ENCODE measurements at regions not wholly inside any gene's neighbourhood (a gene's known extent, or its start where the extent isn't known, plus 50 kb on each side); places are given as distances from the start of the nearest gene placed in this dataset.
"Not testable (repeated sequence)": the region's sequence is repeated elsewhere in the genome, so short reads cannot be mapped to it uniquely, and the experiment has no call there.

DNA sequence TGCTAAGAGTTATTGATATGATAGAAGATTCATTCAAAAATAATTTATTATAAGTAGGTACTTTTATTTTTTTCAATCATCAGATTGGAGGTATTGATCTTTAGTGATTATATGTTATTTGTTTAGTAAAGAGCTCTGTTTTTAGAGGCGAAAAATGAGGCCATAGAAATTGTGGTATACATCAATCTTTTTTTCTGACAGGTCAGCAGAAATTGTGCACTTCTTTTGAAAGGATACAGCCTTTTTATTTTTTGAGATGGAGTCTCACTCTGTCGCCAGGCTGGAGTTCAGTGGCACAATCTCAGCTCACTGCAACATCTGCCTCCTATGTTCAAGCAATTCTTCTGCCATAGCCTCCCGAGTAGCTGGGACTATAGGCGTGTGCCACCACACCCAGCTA is 292.1 kb downstream of the BAMBI start:
- DNase-seq = no peak

DNA sequence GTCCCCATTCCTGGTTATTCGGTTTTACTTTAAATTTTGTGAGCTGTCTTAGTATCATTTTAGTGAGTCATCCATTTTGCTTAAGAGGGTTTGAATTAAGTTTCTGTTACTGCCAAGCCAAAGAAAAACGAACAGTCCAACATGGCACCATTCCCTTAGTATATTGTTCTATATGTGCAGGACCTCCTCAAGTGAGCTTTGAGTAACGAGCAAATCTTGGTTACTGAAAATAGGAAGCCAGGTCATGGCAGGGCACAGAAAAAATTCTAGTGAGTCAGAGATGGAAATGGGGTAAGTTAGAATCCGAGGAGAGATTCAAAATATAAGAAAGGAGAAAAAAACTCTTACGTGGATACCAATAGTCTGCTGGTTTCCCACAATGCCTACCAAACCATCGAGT is 292.9 kb downstream of the BAMBI start:
- DNase-seq = no peak

DNA sequence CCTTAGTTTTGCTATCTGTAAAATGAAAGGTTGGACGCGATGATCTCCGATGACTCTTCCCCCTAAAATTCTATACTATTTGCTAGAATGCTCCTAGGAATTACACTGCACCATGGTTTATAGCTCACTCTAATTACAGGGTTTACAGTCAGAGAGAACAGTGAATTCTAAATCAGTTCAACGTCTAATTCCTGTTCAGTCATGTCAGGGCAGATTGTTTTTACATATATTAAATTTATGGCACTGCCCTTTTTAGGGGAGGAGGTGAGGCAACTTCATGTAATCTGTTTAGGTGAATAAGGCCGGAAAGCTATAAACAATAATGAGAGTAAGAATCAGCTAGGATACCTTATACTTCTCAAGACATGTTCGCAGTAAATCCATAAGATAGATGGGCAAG is 293.9 kb downstream of the BAMBI start:
- DNase-seq = no peak

DNA sequence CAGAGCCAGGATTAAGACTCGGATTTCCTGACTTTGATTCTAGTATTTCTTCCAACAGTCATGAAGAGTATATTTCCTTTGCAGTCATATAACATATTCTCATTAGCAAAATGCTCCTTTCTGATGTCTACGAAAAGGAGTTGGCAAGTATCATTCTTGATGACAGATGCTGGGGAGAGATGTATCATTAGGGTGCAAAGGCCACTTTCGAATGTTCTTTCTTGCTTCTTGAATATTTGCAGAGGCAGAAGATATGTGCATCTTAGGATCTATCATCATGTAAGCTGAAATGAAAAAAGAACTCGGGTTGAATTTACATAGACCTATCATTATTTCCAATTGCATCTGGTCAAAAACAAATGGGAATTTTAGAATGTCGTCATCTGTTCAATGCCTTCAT is 294.4 kb downstream of the BAMBI start:
- DNase-seq = no peak

DNA sequence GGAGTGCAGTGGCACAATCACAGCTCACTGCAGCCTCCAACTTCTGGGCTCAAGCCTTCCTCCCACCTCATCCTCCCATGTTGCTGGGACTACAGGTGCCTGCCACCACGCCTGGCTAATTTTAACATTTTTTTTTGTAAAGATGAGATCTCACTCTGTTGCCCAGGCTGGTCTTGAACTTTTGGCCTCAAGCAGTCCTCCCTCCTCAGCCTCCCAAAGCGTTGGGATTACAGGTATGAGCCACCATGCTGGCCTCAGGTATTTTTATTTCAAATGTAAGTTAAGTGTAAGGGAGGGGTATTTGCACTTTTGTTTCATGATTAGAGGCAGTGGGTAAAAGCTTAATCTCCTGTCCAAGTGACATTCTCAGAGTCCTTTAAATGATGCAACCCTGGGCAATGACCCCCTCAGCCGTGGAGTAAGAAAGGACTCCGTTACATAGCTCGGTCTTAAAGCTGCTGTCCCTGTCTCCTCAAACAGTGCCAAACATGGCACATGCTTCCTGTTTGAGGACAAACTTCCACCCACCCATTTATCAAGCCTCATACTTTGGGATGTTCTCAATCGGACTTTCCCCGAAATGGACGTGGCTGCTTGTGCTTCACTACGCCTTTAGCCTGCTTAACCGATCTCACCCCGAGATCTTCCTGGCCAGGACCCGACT is 296.1 kb downstream of the BAMBI start:
- no peak for DNase-seq

DNA sequence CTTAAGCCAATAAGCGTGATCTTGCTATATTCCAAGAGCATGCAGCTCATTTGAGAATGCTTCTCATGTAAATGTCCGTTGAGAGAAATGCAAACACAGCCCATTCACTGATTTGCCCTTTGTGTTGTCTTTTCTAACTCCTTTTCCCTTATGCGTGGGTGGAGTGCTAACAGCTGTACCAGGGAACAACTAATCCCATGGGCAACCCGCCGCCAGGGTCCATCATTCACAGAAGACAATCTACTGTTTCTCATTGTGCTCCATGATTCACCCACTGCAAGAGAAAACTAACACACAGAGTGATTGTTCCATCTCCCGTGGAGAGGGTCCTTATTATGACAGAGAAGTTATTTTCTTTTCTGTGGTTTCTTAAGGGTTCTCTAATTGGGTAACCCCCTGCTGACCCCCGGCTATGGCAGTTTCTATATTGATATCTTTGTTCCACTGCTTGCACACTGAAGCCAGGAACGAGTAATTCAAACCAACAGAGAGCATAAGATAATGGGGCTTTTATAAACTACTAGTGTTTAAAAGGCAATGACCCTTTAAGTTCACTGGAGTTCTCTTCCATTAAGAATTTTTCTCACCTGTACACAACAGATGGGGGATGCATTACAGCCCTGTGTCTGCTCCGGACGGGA is 298.7 kb downstream of the BAMBI start:
- no peak for DNase-seq

DNA sequence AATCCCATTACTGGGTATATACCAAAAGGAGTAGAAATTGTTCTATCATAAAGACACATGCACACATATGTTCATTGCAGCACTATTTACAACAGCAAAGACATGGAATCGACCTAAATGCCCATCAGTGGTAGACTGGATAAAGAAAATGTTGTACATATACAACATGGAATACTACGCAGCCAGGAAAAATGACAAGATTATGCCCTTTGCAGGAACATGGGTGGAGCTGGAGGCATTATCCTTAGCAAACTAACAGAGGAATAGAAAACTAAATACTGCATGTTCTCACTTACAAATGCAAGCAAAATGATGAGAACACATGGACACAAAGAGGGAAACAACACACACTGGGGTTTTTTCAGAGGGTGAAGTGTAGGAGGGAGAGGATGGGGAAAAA is 300.2 kb downstream of the BAMBI start:
- no peak for DNase-seq

DNA sequence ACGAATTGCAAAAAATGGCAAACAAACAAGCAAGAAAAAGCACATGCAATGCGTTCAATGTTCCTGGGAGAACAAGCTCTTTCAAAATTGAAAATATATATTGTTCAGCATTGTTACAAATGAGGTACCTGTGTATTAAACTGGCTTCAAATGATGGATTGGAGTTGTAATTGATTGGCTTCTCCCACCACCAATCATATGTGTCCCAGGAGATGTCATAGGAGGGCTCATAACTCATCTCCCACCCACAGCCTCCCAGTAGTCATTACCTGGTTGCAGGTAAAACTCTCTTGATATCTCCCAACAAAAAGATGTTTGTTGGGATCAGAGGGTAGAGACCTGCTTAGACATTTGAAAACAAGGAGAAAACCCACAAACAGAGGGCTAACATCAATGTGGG is 302.9 kb downstream of the BAMBI start:
- DNase-seq = no peak

DNA sequence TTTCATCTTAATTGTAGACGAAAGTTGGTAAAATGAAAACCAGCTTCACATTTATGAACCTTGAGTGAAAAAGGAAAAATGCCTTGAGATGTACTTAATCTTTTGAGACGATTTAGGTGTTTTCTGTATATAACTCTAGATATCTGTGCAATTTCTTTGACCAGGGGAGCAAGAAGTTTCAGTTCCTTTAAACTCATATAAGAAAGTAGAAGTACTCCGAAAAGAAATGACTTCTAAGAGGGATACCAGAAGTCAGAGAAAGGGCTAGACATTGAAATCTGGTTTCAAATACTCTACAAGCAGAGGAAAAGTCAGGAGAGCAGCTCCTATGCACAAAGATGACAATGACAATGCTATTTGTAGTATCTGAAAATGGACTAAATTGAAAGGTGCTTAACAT is 303.7 kb downstream of the BAMBI start:
- DNase-seq = no peak

DNA sequence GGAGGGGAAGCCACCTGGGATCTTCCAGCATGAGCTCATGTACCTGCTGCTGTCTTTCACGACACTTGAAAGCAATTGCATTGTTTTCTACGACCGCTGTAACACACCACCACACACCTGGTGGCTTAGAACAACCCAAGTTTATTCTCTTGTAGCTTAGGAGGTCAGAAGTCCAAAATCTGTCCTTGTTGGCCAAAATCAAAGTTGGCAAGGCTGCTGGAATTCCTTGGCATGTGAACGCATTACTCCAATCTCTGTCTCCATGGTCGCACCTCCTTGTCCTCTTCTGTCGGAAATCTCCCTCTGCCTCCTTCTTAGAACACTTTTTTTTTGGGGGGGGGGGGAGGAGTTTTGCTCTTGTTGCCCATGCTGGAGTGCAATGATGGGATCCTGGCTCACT is 305.7 kb downstream of the BAMBI start:
- DNase-seq = no peak

DNA sequence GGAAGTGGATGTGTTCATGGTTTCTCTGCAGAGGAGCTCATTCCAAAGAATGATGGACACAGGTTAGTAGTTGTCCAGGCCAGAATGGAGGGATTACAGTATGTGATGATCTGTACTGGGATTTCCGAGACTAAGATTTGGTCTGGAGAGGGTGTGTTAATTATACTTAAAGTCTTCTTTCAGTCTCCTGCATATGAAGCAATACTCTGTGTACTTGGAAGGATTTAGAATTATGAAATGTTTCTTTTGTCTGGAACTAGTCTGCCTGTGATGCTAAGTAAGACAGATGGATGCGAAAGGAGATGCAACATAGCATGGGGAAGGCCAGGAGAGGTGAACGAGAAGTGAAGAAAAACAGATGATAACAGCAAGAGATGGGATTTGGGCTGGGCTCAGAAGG is 305.1 kb upstream of the LYZL1 start:
- DNase-seq = no peak

DNA sequence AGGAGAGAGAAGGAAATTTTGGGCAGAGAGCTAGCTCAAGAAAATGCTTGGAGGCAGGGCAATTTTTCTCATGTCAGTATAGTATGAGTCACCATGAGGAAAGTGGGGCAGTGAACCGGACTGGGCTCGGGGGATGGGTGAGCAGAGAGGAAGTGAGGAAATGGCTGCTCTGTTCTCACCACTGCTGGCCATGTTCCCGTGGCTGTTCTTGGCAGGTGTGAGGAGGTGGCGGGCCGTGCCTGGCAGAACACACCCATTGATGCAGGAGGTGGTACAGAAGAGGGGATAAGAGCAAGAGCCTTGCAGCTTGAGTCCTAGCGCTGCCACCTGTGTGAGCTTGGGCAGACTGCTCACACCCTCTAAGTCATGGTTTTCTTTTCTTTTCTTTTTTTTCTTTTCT is 304.4 kb upstream of the LYZL1 start:
- peak; percentile 45 for DNase-seq

DNA sequence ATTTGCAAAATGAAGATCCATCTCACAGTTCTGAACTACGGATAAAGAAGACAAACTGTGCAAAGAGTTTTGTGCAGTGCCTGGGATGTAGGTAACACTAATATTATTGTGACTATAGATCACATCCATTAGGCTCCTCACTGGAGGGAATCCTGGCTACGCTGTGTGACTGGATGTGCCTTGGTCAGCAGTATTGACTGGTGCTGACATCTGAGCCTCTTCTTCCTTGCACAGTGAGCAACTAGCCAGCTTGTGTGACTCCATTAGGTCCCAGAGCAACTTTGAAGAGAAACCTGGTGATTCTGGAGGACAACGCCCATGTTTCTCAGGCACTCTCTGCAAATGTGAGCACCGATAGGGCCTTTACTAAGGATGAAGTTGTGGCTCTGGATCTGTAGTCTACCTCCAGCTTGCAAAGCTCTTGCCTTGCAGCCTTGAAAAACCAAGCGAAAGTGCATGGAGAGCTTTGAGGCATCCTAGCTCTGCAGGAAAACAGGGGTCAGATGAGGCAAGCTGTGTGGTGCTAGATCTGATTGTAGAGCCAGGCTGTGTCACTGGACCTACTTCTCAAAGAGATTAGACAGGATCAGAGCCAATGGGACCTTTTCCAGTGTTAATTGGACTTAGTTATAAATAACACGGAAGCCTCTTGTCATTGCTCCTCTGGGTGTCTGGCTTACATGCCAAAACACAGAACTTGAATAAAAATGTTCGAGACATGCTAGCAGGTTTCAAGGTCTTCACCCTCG is 303.6 kb upstream of the LYZL1 start:
- DNase-seq = no peak

DNA sequence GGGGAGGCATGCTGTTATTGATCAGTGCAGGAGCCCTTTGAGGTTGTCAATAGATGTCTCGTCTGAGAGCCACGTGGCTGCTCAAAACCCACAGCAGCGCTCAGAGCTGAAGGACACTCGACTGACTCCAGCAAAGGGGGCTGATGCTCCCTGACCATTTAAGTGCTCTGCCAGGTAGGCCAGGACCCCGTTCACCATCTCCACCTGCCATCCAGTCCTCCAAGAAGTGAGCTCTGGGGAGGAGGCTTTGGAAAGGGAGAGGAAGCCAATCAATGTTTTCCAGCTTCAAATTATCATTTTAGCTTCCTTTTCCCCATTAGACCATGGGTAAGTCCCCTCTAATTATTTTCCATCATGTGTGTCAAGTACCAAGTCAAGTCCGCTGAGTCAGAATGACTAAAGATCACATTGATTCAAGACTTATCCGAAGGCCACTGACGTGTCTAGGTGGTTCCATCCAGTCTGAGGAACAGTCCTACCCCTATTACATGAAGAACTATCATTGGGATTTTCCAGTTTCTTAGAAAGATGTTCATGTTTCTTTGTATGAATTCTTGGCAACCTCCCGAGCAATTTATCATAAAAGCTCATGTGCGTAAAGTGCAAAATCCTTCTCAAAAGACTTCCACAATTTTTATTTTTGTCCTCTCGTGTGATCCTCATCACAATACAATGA is 302.6 kb upstream of the LYZL1 start:
- no peak for DNase-seq

DNA sequence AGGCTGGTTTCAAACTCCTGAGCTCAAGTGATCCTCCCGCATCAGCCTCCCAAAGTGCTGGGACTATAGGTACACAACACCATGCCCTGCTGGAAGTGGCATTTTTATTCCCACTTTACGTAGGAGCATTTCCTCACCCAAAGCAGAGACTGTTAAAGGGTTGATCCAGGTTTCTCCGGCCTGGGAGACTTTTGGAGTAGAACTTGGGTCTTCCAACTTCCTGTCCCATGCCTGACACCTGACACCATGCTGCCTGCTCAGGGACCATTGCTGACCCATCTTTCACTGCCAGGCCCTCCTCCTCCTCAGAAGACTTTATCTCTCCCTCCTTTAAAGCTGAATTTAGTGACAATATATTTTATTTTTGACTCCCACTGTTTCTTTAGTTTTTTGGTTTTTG is 302.0 kb upstream of the LYZL1 start:
- no peak for DNase-seq

DNA sequence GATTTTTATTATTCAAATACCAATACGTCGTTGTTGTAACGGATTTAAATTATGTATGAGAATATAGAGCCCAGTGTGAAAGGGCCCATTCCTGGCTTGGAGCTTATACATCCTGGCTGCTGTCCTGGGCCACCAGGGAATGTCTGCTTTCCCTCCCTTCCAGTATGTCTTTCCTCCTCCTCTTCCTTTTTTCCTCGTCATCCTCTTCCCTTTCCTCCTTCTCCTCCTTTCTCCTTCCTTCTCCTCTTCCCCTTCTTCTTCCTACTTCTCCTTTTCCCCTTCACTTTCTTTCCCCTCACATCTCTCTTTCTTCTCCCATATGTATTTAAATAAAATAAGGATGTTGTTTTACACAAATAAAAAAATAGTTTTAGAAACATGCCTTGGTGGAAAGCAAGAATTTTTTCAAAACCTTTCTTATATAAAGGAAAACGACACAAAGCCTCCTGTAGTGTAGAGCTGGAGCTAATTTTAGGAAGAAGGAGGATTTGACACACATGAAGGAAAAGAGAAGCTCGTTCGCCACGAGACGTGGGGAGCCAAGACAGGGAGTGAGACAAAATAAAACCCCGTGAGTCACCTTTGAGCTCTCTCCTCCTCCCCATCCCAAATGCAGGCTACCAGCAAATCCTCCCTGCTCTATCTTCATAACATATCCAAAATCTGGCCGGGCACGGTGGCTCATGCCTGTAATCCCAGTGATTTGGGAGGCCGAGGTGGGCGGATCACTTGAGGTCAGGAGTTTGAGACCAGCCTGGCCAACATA is 301.1 kb upstream of the LYZL1 start:
- DNase-seq = no peak

DNA sequence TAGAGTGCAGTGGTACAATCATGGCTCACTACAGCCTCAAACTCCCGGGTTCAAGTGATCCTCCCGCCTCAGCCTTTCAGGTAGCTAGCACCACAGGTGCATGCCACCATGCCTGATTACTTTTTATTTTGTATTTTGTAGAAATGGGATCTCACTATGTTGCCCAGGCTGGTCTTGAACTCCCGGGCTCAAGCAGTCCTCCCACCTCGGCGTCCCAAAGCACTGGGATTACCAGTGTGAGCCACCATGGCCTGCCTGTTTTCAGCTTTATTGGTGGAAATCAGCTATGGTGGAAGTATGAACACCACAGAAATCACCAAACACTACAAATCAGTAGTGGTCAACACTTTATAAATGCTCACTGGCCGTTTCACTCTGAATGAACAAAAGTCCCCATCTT is 299.9 kb upstream of the LYZL1 start:
- DNase-seq = no peak

DNA sequence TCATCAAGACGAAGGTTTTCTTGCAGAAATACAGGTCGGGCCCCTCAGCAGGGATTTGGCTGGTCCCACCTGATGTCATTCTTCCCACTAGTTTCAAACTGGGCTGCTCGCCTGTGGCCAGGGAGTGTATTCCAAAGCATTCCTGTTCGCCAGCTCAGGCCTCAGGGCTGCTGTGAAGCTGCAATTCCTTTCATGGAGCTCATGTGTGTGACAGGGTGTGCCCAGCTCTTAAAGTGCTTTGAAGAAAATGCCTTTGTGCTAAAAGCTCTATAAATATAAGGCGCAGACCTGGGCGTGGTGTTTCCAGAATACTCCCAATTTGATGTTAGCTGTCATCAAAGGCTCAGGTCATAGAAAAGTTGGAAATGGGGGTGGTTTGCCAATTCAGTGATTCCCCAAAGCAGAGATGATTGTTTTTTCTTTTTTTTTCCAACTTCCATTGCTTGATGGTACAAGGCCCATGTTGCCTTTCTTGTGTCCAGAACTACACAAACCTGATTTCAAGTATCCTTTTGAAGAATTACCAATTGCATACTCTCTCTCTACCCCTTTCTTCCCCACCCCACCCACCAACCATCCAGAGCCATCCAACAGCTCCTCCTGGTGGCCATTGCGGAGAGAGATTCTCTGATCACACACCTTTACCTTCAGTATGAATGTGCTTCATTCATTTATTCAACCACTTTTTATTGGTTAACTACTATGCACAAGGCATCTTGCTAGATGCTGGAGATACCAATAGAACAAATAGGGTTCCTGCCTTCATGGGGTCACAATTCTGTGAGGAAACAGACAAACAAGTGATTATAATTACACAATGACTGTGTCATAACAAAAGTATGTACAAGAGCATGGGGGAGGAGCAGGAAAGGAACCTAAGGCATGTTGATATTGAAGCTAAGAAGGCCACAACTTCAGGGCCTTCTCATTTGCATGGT is 297.3 kb upstream of the LYZL1 start:
- DNase-seq = no peak

DNA sequence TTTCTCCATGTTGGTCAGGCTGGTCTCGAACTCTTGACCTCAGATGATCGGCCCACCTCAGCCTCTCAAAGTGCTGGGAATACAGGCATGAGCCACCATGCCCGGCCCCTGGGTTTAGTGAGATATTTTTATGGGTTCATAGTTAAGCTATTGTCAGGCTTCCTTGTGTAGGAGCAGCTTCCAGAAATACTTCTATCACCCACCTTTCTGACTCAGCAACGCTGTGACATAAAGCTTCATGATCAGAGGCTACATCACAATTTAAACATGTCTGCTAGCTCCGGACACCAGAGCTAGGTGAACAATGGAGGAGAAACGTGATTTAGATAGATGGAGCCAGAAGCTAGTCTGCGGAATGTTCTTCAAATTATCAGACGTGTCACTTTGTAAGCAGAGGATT is 295.8 kb upstream of the LYZL1 start:
- DNase-seq = no peak

DNA sequence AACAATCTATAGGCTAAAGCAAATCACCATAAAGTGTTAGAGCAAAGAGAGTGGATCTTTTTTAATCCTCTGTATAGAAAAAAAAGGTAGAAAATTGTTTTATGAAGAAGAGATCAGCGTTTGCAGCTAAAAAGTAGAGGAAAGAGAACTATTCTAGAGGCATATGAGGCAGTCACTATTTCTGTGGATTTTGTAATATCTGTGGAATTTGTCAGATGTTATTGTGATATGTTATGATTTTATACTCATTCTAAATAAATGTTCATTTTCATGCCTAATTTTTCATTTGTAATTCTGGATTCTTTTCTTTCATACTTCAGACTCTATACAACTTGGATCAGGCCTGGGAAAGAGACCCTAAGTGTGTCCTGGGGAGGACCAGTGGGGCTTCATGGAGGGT is 295.0 kb upstream of the LYZL1 start:
- DNase-seq = no peak

DNA sequence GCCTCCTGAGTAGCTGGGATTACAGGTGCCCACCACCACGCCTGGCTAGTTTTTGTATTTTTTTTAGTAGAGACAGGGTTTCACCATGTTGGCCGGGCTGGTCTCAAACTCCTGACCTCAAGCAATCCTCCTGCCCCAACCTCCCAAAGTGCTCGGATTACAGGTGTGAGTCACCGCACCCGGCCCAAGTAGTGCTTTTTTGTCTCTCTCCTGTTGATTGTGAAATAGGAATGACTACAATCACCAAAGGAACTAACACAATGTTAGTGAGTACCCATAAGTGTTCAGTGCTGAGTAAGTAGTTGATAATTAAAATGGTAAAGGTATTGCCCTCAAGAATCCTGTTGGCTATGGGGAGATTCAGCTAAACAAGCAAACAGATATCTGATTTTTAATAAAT is 294.1 kb upstream of the LYZL1 start:
- DNase-seq = not testable (repeated sequence)

DNA sequence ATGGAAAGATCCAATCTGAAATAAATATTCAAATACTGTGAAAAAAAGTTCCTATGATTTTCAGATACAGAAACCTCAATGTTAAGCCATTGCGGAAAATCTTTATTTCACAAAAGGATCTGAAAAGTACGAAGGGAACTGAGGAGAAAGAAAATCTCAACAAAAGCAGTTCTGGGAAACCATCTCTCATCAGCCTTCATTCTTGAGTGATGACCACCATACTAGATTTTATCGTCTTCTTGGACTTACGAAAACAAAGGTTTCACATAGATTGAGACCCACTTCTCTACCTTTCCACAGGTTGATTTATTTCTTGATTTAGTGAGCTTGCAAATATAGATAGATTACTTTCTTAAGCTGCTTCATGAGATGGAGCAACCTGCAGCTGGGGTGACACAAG is 293.4 kb upstream of the LYZL1 start:
- DNase-seq = no peak

Measured in GF-D8 (cell line).